Stimulated activated CD4-positive, alpha-beta T cell treated with anti-CD3 and anti-CD28 coated beads, Interleukin-1b, Interleukin-23, amount 100 ng/mL, for 1 hour (primary cell): ENCODE measurements at regions not wholly inside any gene's neighbourhood (a gene's known extent, or its start where the extent isn't known, plus 50 kb on each side); places are given as distances from the start of the nearest gene placed in this dataset.
"Not testable (repeated sequence)": the region's sequence is repeated elsewhere in the genome, so short reads cannot be mapped to it uniquely, and the experiment has no call there.

Source experiments
- DNase-seq, 2 donors: peaks; one replicate each; pipeline ENCODE4 v3.0.0-alpha.2; 2020; ENCODE audit warnings: low read depth in 2 of 2

- DNase-seq: no peak
Observed at GRCh38 chr1:14392859-14393365, 205.6 kb upstream of the KAZN start.

- DNase-seq: no peak
Observed at GRCh38 chr1:14396100-14396499, 202.4 kb upstream of the KAZN start.

GRCh38 chr1:14403961-14404645, 194.4 kb upstream of the KAZN start:
- DNase-seq: no peak

GRCh38 chr1:14404862-14405301, 193.6 kb upstream of the KAZN start:
- DNase-seq: no peak

- DNase-seq: no peak
Observed at GRCh38 chr1:14412235-14412634, 186.2 kb upstream of the KAZN start.

- no peak for DNase-seq
Observed at GRCh38 chr1:14413819-14414490, 184.5 kb upstream of the KAZN start.

- DNase-seq: no peak
Observed at GRCh38 chr1:14415396-14415795, 183.1 kb upstream of the KAZN start.

GRCh38 chr1:14419778-14420218, 178.7 kb upstream of the KAZN start:
- DNase-seq: not testable (repeated sequence)

GRCh38 chr1:14420686-14421085, 177.8 kb upstream of the KAZN start:
- DNase-seq: no peak

- DNase-seq: no peak
Observed at GRCh38 chr1:14421295-14421976, 177.0 kb upstream of the KAZN start.

- no peak for DNase-seq
Observed at GRCh38 chr1:14421977-14422609, 176.4 kb upstream of the KAZN start.

- DNase-seq: no peak
Observed at GRCh38 chr1:14424325-14425002, 174.0 kb upstream of the KAZN start.

GRCh38 chr1:14426854-14427253, 171.6 kb upstream of the KAZN start:
- no peak for DNase-seq

- no peak for DNase-seq
Observed at GRCh38 chr1:14429577-14429976, 168.9 kb upstream of the KAZN start.

- DNase-seq: not testable (repeated sequence)
Observed at GRCh38 chr1:14432728-14433127, 165.8 kb upstream of the KAZN start.

- no peak for DNase-seq
Observed at GRCh38 chr1:14435368-14436023, 163.0 kb upstream of the KAZN start.

GRCh38 chr1:14437417-14437918, 161.0 kb upstream of the KAZN start:
- DNase-seq: no peak

- DNase-seq: no peak
Observed at GRCh38 chr1:14438127-14438769, 160.2 kb upstream of the KAZN start.

GRCh38 chr1:14439015-14439414, 159.5 kb upstream of the KAZN start:
- no peak for DNase-seq

GRCh38 chr1:14440166-14440565, 158.3 kb upstream of the KAZN start:
- DNase-seq: no peak
